HCT116 (cell line): ENCODE measurements at regions not wholly inside any gene's neighbourhood (a gene's known extent, or its start where the extent isn't known, plus 50 kb on each side); places are given as distances from the start of the nearest gene placed in this dataset.

ENCODE experiments used
- ATAC-seq: fragments of 200-7000 bp; cut with Tn5 transposase; 2 replicates; pipeline ENCODE4 v1.9.1; 2020; ENCODE audit warnings: mild to moderate bottlenecking, moderate library complexity
- BruUV-seq: library from RNA; stranded (reverse); fragments of 400-500 nt; replicated peaks from 2 replicates; lab custom pipeline; 2021; lab: Mats Ljungman, UMichigan
- CTCF ChIA-PET: fragments of 300-600 bp; sonication (Branson Sonifier 250); formaldehyde crosslinking; loops from one replicate; lab custom pipeline; 2021; ENCODE audit warnings: antibody characterized with exemption; lab: Charles Lee
- POLR2A ChIA-PET: fragments of 300-600, 350-600 bp; sonication (Branson Sonifier 250); formaldehyde crosslinking; loops from one replicate; lab custom pipeline; 2021; ENCODE audit warnings: antibody characterized with exemption; lab: Charles Lee
- RAD21 ChIA-PET, 2 experiments: fragments of 300-600 bp; sonication (Branson Sonifier 250); formaldehyde crosslinking; loops; one replicate each; lab custom pipeline; 2023; ENCODE audit warnings: low total read pairs in 2 of 2; ENCODE audit not compliant: uncharacterized antibody in 2 of 2, unreplicated experiment in 2 of 2, low non-redundant PET in 1 of 2; lab: Charles Lee
- DNase-seq: peaks from one replicate; pipeline ENCODE4 v3.0.0-alpha.2; 2010; ENCODE audit warnings: low read depth, low spot score
- H2AFZ ChIP-seq: fragments of 200-600 bp; shearing (Covaris generic), sonication (generic); 2 replicates; pipeline ENCODE4 v1.6.1; 2017; ENCODE audit warnings: low read depth, mixed run types, mixed read lengths, antibody characterized with exemption, low read length; ENCODE audit not compliant: poor library complexity, severe bottlenecking
- H3K27ac ChIP-seq: 2 replicates; pipeline ENCODE4 v1.5.1; 2012; ENCODE audit warnings: low read depth, low read length
- H3K27me3 ChIP-seq: fragments of 200-600 bp; sonication (generic); 2 replicates; pipeline ENCODE4 v1.6.1; 2016; ENCODE audit warnings: mixed run types, low read length, mixed read lengths; ENCODE audit not compliant: insufficient read depth
- H3K36me3 ChIP-seq, 2 experiments: fragments of 200-500 bp in 1 of 2; fragments of 200-600 bp in 1 of 2; sonication (Bioruptor generic) in 1 of 2; sonication (generic) in 1 of 2; 2 replicates each; pipeline versions ENCODE4 v1.5.1 to v1.6.1; 2014 to 2016; ENCODE audit warnings: low read length in 2 of 2, inconsistent platforms in 1 of 2, mixed read lengths in 1 of 2, mixed run types in 1 of 2; ENCODE audit not compliant: insufficient read depth in 2 of 2, control insufficient read depth in 1 of 2
- H3K4me1 ChIP-seq, 2 experiments: fragments of 200-600 bp in 1 of 2; sonication (generic) in 1 of 2; 2 replicates each; pipeline versions ENCODE4 v1.5.1 to v1.6.1; 2012 to 2017; ENCODE audit warnings: low read length in 2 of 2, inconsistent platforms in 1 of 2, mild to moderate bottlenecking in 1 of 2, mixed read lengths in 1 of 2, mixed run types in 1 of 2, moderate library complexity in 1 of 2; ENCODE audit not compliant: insufficient read depth in 2 of 2, control insufficient read depth in 1 of 2
- H3K4me2 ChIP-seq: fragments of 200-600 bp; sonication (generic); 2 replicates; pipeline ENCODE4 v1.6.1; 2017; ENCODE audit warnings: mixed run types, low read length, mixed read lengths
- H3K4me3 ChIP-seq, 2 experiments: fragments of 200-600 bp in 1 of 2; sonication (generic) in 1 of 2; replicated peaks in 1 of 2; 2 replicates each; pipeline ENCODE4 v1.5.1; 2011 to 2016; ENCODE audit warnings: low read length in 2 of 2, control low read depth in 1 of 2, low read depth in 1 of 2, mild to moderate bottlenecking in 1 of 2, mixed read lengths in 1 of 2, mixed run types in 1 of 2
- H3K79me2 ChIP-seq: fragments of 200-600 bp; sonication (generic); 2 replicates; pipeline ENCODE4 v1.6.1; 2017; ENCODE audit warnings: mild to moderate bottlenecking, mixed run types, low read length, moderate library complexity, mixed read lengths; ENCODE audit not compliant: insufficient read depth
- H3K9ac ChIP-seq: fragments of 200-600 bp; sonication (generic); 2 replicates; pipeline ENCODE4 v1.6.1; 2016; ENCODE audit warnings: low read length, mixed read lengths
- H3K9me2 ChIP-seq: fragments of 200-600 bp; sonication (generic), shearing (Covaris generic); 2 replicates; pipeline ENCODE4 v1.6.1; 2017; ENCODE audit warnings: mixed run types, mild to moderate bottlenecking, moderate library complexity; ENCODE audit not compliant: insufficient read depth
- H3K9me3 ChIP-seq, 2 experiments: fragments of 200-500 bp in 1 of 2; fragments of 200-600 bp in 1 of 2; sonication (Bioruptor generic) in 1 of 2; sonication (generic) in 1 of 2; 2 replicates each; pipeline ENCODE4 v1.6.1; 2014 to 2017; ENCODE audit warnings: low read length in 2 of 2, mixed read lengths in 2 of 2, inconsistent platforms in 1 of 2, low read depth in 1 of 2, mild to moderate bottlenecking in 1 of 2, mixed run types in 1 of 2, moderate library complexity in 1 of 2; ENCODE audit not compliant: control insufficient read depth in 1 of 2, insufficient read depth in 1 of 2
- H4K20me1 ChIP-seq: fragments of 200-600 bp; sonication (generic), shearing (Covaris generic); 2 replicates; pipeline ENCODE4 v1.6.1; 2017; ENCODE audit warnings: mixed run types, mild to moderate bottlenecking, moderate library complexity; ENCODE audit not compliant: insufficient read depth
- CBX3 ChIP-seq: IDR thresholded peaks from 2 replicates; pipeline ENCODE4 v1.6.1; 2012; ENCODE audit warnings: low read depth
- CEBPB ChIP-seq: IDR thresholded peaks from 2 replicates; pipeline ENCODE4 v1.6.1; 2012; ENCODE audit warnings: low read depth
- EZH2phosphoT487 ChIP-seq: fragments of 200-600 bp; IDR thresholded peaks from 2 replicates; pipeline ENCODE4 v1.6.1; 2018; ENCODE audit warnings: antibody characterized with exemption, borderline replicate concordance
- FOSL1 ChIP-seq: IDR thresholded peaks from 2 replicates; pipeline ENCODE4 v1.6.1; 2012; ENCODE audit warnings: low read depth
- POLR2A ChIP-seq: IDR thresholded peaks from 2 replicates; pipeline ENCODE4 v1.7.0; 2011; ENCODE audit warnings: borderline replicate concordance; ENCODE audit not compliant: insufficient read depth, insufficient read length; ENCODE audit errors: extremely low read depth
- POLR2AphosphoS5 ChIP-seq: IDR thresholded peaks from 2 replicates; pipeline ENCODE4 v1.6.1; 2011; ENCODE audit warnings: mild to moderate bottlenecking, low read depth, low read length, moderate library complexity
- RAD21 ChIP-seq: IDR thresholded peaks from 2 replicates; pipeline ENCODE4 v1.6.1; 2012; ENCODE audit warnings: low read depth, mild to moderate bottlenecking
- SRF ChIP-seq: IDR thresholded peaks from 2 replicates; pipeline ENCODE4 v1.6.1; 2012; ENCODE audit warnings: low read depth
- YY1 ChIP-seq: IDR thresholded peaks from 2 replicates; pipeline ENCODE4 v1.6.1; 2011; ENCODE audit warnings: low read length, low read depth, moderate library complexity, mild to moderate bottlenecking; ENCODE audit not compliant: insufficient replicate concordance; ENCODE audit errors: extremely low read depth
- ZFX ChIP-seq: fragments of 450-650 bp; IDR thresholded peaks from 2 replicates; pipeline ENCODE4 v1.6.1; 2017
- ZNF274 ChIP-seq: fragments of 200-500 bp; sonication (Bioruptor generic); IDR thresholded peaks from 2 replicates; pipeline ENCODE4 v1.6.1; 2014; ENCODE audit warnings: mild to moderate bottlenecking, low read depth, low read length, inconsistent platforms
- intact Hi-C: fragments of 100-400 bp; cut with micrococcal nuclease; formaldehyde crosslinking; loops from 2 replicates; pipeline ENCODE4 v1.10.0; 2022
- TF ChIP-seq, protein P1 (sequence below), 3 experiments: fragments of 200-600 bp in 1 of 3; sonication (generic) in 1 of 3; IDR thresholded peaks in 2 of 3; conservative IDR thresholded peaks in 1 of 3; 2 replicates each; pipeline ENCODE4 v1.5.1; 2012 to 2017; ENCODE audit warnings: low read depth in 2 of 3, low read length in 2 of 3, antibody characterized with exemption in 1 of 3, borderline replicate concordance in 1 of 3, control low read depth in 1 of 3, mild to moderate bottlenecking in 1 of 3, mixed read lengths in 1 of 3, mixed run types in 1 of 3, moderate library complexity in 1 of 3; ENCODE audit not compliant: insufficient read depth in 1 of 3
- TF ChIP-seq, protein P2 (sequence below): IDR thresholded peaks from 2 replicates; pipeline ENCODE4 v1.6.1; 2012
- TF ChIP-seq, protein P3 (sequence below): IDR thresholded peaks from 2 replicates; pipeline ENCODE4 v1.6.1; 2012

DNA sequence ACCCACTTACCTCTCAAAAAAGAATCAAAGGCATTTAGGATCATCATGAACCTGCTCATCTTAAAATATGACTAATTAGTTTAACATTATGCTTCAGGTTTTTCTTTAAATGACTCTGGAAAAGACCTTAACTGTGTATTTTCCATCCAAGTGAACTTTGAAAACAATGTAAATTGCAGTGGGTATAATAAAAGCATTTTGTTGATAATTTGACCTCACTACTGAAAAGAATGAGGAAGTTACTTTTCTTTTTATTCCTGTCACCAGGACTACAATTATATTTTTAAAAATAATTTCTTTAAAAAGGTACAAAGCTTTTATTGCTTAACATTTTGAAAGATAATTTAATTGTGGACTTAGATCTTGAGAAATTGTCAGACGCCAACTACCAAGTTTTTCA is 249.9 kb downstream of the ALX1 start:
- RAD21 ChIA-PET, result no interaction called here
- no peaks in the 10 kb centered on the region for H3K27me3 ChIP-seq
- H2AFZ ChIP-seq, result no peak overlapping the region
- intact Hi-C loops, result no loop called here
- H4K20me1 ChIP-seq, result no peaks in the 10 kb centered on the region
- no peak for DNase-seq
- H3K9me3 ChIP-seq, result no peaks in the 10 kb centered on the region
- no peaks in the 10 kb centered on the region for H3K4me1 ChIP-seq
- TF ChIP-seq CBX3, result no peak
- TF ChIP-seq, protein P1, sequence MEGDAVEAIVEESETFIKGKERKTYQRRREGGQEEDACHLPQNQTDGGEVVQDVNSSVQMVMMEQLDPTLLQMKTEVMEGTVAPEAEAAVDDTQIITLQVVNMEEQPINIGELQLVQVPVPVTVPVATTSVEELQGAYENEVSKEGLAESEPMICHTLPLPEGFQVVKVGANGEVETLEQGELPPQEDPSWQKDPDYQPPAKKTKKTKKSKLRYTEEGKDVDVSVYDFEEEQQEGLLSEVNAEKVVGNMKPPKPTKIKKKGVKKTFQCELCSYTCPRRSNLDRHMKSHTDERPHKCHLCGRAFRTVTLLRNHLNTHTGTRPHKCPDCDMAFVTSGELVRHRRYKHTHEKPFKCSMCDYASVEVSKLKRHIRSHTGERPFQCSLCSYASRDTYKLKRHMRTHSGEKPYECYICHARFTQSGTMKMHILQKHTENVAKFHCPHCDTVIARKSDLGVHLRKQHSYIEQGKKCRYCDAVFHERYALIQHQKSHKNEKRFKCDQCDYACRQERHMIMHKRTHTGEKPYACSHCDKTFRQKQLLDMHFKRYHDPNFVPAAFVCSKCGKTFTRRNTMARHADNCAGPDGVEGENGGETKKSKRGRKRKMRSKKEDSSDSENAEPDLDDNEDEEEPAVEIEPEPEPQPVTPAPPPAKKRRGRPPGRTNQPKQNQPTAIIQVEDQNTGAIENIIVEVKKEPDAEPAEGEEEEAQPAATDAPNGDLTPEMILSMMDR (IDR thresholded peaks at IDR 0.05 in 2 of 3, conservative IDR thresholded peaks at IDR 0.05 in 1 of 3; ENCODE audit: borderline replicate concordance in 1 of 3, insufficient read depth in 1 of 3, low read depth in 2 of 3, low read length in 2 of 3), result no peak
- CTCF ChIA-PET, result no interaction called here
- 0 out of 2 replicates have a peak, but pooled peaks cover 3% of the 10 kb centered on the region for H3K9me2 ChIP-seq
- POLR2A ChIA-PET, result no interaction called here
- H3K4me2 ChIP-seq, result no peak overlapping the region
- no peak for ATAC-seq
- H3K27ac ChIP-seq, result no peak overlapping the region
- no peaks in the 10 kb centered on the region for H3K79me2 ChIP-seq
- no TSS peak for BruUV-seq
- no peak overlapping the region for H3K4me3 ChIP-seq
- no peak overlapping the region for H3K9ac ChIP-seq
- H3K36me3 ChIP-seq, result no peaks in the 10 kb centered on the region

DNA sequence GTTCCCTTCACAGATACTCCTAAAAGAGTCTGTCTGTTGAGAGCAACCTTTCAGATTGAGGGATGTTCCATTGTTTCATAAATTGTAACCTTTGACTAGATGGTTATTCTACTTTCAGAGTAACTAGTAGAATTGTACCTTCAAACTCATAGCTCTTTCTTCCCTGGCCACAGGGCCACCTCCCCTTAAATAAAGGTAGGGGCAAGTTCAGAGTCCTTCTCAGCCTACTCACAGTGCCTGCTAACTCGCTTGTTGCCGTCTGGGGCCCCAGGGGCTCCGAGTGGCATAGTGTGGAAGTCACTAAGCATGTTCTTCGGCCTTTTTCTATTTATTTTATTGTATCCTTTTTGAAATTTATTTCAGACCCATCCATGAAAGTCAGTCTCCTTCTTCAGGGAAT is 250.4 kb downstream of the ALX1 start:
- ATAC-seq, result no peak
- Histone ChIP-seq H3K27ac (no peak overlapping the region), H3K79me2 (no peaks in the 10 kb centered on the region), H4K20me1 (no peaks in the 10 kb centered on the region), H3K9me2 (0 out of 2 replicates have a peak, but pooled peaks cover 3% of the 10 kb centered on the region), H3K9me3 (no peaks in the 10 kb centered on the region), H3K4me3 (no peak overlapping the region), H3K4me2 (no peak overlapping the region), H3K36me3 (no peaks in the 10 kb centered on the region), H3K27me3 (no peaks in the 10 kb centered on the region), H3K4me1 (no peaks in the 10 kb centered on the region), H2AFZ (no peak overlapping the region), H3K9ac (no peak overlapping the region)
- POLR2A ChIA-PET, result no interaction called here
- intact Hi-C loops, result no loop called here
- BruUV-seq, result no TSS peak
- RAD21 ChIA-PET, result no interaction called here
- DNase-seq, result no peak
- CTCF ChIA-PET, result no interaction called here
- no peak for TF ChIP-seq RAD21
- no peak for TF ChIP-seq ZNF274
- no peak for TF ChIP-seq FOSL1
- TF ChIP-seq, protein P2, sequence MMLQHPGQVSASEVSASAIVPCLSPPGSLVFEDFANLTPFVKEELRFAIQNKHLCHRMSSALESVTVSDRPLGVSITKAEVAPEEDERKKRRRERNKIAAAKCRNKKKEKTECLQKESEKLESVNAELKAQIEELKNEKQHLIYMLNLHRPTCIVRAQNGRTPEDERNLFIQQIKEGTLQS, result no peak
- TF ChIP-seq EZH2phosphoT487, result no peak
- TF ChIP-seq, protein P3, sequence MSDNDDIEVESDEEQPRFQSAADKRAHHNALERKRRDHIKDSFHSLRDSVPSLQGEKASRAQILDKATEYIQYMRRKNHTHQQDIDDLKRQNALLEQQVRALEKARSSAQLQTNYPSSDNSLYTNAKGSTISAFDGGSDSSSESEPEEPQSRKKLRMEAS, result no peak
- TF ChIP-seq POLR2A, result no peak
- no peak for TF ChIP-seq CBX3
- TF ChIP-seq, protein P1 (IDR thresholded peaks at IDR 0.05 in 2 of 3, conservative IDR thresholded peaks at IDR 0.05 in 1 of 3; ENCODE audit: borderline replicate concordance in 1 of 3, insufficient read depth in 1 of 3, low read depth in 2 of 3, low read length in 2 of 3), result no peak
- TF ChIP-seq CEBPB, result no peak
- no peak for TF ChIP-seq SRF
- TF ChIP-seq POLR2AphosphoS5, result no peak
- no peak for TF ChIP-seq ZFX
- TF ChIP-seq YY1, result no peak
